GM19324 (cell line): ENCODE measurements at regions not wholly inside any gene's neighbourhood (a gene's known extent, or its start where the extent isn't known, plus 50 kb on each side); places are given as distances from the start of the nearest gene placed in this dataset.
A peak's percentile ranks its signal among the peaks of the same experiment; 100 is the strongest.

Experiments used
- ATAC-seq: cut with Tn5 transposase; IDR thresholded peaks from one replicate; pipeline ENCODE4 v1.9.1; 2021; ENCODE audit warnings: mild to moderate bottlenecking, moderate library complexity; ENCODE audit not compliant: unreplicated experiment, low FRiP score

- ATAC-seq = no peak
These were observed 140.5 kb downstream of the TSN start for GRCh38 chr2:121895723-121896571.

- peak; percentile 64 for ATAC-seq
These were observed 142.0 kb downstream of the TSN start for GRCh38 chr2:121897335-121897970.

GRCh38 chr2:121898483-121898882 lies 143.0 kb downstream of the TSN start:
- no peak for ATAC-seq

GRCh38 chr2:121900391-121900790 lies 144.9 kb downstream of the TSN start:
- ATAC-seq = no peak

- no peak for ATAC-seq
These were observed 146.7 kb downstream of the TSN start for GRCh38 chr2:121902171-121902591.

GRCh38 chr2:121902616-121903015 lies 147.2 kb downstream of the TSN start:
- no peak for ATAC-seq

GRCh38 chr2:121903037-121903689 lies 147.7 kb downstream of the TSN start:
- no peak for ATAC-seq

GRCh38 chr2:121904656-121905055 lies 149.2 kb downstream of the TSN start:
- no peak for ATAC-seq

- ATAC-seq = no peak
These were observed 149.8 kb downstream of the TSN start for GRCh38 chr2:121905201-121905600.

- no peak for ATAC-seq
These were observed 150.7 kb downstream of the TSN start for GRCh38 chr2:121906170-121906569.

GRCh38 chr2:121907928-121908327 lies 152.5 kb downstream of the TSN start:
- ATAC-seq = no peak

GRCh38 chr2:121910139-121910538 lies 154.7 kb downstream of the TSN start:
- ATAC-seq = no peak

GRCh38 chr2:121911036-121911435 lies 155.6 kb downstream of the TSN start:
- ATAC-seq = no peak

- no peak for ATAC-seq
These were observed 161.7 kb downstream of the TSN start for GRCh38 chr2:121917143-121917542.

- ATAC-seq = no peak
These were observed 162.8 kb downstream of the TSN start for GRCh38 chr2:121918231-121918630.

- ATAC-seq = no peak
These were observed 164.4 kb downstream of the TSN start for GRCh38 chr2:121919803-121920202.

GRCh38 chr2:121925466-121925865 lies 170.0 kb downstream of the TSN start:
- no peak for ATAC-seq

- no peak for ATAC-seq
These were observed 187.8 kb downstream of the TSN start for GRCh38 chr2:121943285-121943684.

- no peak for ATAC-seq
These were observed 188.8 kb downstream of the TSN start for GRCh38 chr2:121944072-121944831.

GRCh38 chr2:121947674-121948073 lies 192.2 kb downstream of the TSN start:
- ATAC-seq = no peak

GRCh38 chr2:121949271-121949670 lies 193.8 kb downstream of the TSN start:
- ATAC-seq = no peak
